PC-9 (cell line): ENCODE measurements at regions not wholly inside any gene's neighbourhood (a gene's known extent, or its start where the extent isn't known, plus 50 kb on each side); places are given as distances from the start of the nearest gene placed in this dataset.

Experiments
- CTCF ChIP-seq: fragments of 200-600 bp; sonication (generic); conservative IDR thresholded peaks from 2 replicates; pipeline ENCODE4 v1.6.1; 2017; ENCODE audit warnings: mixed run types, antibody characterized with exemption, mild to moderate bottlenecking, moderate library complexity
- EZH2 ChIP-seq: fragments of 200-600 bp; sonication (generic); IDR thresholded peaks from 2 replicates; pipeline ENCODE4 v1.8.0; 2017; ENCODE audit warnings: antibody characterized with exemption, low read depth

GRCh38 chr4:66653937-66654336 lies 891.4 kb downstream of the CENPC start:
- no peak for TF ChIP-seq CTCF
- no peak for TF ChIP-seq EZH2
